HG02973 (cell line): ENCODE measurements at regions not wholly inside any gene's neighbourhood (a gene's known extent, or its start where the extent isn't known, plus 50 kb on each side); places are given as distances from the start of the nearest gene placed in this dataset.

Experiments
- ATAC-seq: cut with Tn5 transposase; IDR thresholded peaks from one replicate; pipeline ENCODE4 v1.9.1; 2021; ENCODE audit warnings: moderate library complexity; ENCODE audit not compliant: unreplicated experiment

DNA sequence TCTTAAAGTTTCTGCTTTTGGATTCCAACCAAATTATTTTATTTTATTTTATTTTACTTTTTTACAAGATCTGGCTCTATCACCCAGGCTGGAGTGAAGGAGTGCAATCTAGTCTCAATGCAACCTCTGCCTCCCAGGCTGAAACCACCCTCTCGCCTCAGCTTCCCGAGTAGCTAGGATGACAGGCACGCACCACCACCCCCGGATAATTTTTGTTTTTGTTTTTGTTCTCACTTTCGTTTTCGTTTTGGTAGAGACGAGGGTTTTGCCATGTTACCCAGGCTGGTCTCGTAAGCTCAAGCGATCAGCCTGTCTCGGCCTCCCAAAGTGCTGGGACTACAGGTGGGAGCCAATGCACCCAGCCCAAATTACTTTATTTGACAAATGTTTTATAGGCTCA, 219.8 kb downstream of the ETS1 start:
- no peak for ATAC-seq

DNA sequence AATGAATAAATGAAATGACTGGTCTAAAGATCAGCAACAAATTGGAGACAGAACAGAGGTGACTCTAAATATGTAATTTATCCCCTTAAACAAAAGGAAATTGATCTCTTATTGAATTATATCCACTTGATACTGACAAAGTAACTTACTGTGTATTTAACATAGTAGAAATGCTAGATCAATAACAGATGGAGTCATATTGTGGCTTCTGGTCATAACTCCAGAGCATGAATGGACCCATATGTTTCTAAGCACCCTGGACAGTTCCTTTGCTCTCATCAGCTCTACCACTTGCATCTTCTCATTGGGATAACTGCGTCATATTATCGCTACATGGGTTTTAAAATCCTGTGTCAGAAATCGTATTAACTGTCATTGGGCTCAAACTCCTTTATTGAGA, 222.3 kb downstream of the ETS1 start:
- no peak for ATAC-seq

DNA sequence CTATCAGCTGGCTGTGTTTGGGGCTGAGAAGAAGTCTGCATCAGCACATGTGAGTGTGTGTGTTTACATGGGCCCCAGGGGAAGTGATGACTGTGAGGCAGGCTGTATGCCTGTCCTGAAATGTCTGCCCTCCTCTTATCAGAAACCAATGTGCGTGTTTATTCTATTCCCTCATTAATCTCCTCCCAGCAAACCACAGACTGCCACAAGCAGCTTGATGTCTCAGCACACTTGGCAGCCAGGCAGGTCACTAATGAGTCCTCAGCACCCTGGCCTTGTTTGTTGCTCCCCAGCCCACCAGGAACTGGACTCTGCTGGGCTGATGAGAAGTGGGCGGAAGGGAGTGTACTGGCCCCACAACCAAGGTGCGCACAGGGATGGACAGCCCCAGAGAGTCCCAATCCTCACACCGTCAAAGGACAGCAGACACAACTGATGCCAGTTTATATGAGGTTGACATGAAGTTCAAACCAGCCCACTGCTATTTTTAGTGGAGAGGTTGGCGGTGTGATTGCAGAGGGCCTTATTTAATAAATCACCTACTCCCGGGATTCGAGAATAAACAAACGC, 225.8 kb downstream of the ETS1 start:
- ATAC-seq, result no peak

DNA sequence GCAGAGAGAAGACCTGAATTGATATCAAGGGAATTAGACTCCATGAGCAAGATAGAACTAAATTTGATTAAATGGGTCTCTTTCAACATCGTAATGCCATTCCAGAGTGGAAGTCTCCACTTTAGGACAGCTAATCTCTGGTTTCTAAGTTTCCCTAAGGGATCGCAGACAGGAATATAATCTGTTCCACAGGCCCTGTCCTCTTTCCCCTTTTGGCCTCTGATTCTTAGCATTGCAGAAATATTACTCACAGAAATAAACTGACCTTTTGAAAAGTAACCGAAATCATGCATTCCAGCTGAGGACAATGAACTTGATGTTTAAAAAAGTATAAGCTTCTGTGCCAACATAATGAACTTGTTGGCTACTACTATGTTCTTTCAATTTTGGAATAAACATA, 227.8 kb downstream of the ETS1 start:
- no peak for ATAC-seq

DNA sequence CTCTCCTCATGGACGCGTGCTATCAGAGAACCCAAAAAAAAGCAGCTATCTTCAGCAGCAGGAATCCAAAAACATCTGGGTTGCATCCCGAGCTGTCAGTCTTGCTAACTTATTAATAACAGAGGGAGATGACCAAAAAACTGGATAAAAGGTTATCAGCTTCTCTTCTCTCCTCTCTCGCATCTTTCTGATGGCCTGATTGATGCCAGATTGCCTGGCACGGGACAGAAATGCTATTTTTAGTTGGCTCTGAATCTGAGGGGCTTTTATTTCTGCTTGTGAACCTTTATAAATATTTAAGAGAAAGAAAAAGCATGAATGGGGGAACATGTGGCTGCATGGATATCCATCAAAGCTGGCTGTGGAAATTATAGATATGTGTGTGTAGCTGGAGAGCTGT, 230.3 kb downstream of the ETS1 start:
- no peak for ATAC-seq

DNA sequence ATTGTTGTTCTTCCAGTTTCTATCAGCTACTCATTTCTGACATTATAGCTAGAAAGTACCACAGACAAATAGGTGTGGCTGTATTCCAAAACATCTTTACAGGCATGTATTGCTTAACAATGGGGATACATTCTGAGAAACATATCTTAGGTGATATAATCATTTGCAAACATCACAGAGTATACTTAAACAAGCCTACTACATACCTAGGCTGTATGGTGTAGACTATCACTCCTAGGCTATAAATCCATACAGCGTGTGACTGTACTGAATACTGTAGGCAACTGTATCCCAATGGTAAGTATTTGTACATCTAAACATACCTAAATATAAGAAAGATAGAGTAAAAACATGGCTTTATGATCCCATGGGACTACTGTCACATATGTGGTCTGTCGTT, 231.8 kb downstream of the ETS1 start:
- ATAC-seq, result no peak

DNA sequence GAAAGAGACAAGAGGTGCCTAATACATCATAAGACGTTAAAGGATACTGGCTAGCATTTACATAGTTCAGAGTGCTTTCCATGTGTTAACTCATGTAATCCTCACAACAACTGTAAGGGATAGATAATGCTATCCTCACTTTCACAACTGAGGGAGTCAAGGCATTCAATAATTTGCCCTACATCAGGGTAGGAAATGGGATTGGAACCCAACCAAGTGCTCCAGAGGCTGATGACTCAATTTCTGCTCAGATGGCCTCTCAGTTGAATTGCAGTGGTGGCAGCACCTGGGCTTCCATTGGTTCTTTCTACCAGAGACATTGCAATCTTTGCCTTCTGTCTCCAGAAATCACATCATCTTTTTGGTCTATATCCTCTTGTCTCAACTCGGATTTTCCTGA, 232.9 kb downstream of the ETS1 start:
- ATAC-seq, result no peak

DNA sequence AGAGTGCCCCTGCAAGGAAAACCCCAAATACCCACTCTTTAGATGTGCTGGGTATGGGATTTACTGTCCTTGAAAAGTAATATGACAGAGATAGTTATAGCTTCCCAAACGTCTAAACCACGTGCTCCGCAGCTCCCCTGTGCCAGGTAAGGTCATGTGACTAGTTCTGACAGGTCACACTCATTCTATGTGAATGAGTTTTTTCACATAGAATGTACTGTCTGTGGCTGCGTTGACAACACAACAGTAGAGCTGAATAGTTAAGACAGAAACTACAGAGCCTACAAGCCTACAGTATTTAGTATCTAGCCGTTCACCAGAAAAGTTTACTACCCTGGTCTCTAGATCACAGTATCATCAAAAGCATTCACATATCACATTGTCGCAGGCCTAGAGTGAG, 236.2 kb downstream of the ETS1 start:
- ATAC-seq, result no peak

DNA sequence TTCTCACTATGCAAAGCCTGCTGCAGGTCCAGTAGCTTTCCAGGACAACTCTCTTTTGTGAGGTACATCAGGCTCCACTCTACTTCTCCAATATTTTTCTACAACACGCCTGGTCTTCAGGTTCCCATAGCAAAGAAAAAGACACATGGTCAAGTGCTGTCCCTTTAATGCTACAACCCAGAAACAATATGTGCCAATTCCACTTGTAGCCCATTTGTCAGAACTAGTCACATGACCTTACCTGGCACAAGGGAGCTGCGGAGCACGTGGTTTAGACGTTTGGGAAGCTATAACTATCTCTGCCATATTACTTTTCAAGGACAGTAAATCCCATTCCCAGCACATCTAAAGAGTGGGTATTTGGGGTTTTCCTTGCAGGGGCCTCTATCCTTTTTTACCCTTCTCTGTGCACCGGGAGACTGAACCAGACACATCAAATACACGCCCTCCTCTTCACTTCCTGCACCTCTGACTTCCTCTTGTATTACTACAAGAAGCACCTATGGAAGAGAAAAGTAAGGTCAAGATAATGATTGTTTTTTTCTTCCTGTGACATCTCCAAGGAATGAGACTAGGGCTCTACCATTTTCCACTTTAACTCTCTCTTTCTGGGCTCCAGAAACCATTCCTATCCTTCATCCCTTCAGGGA, 237.6 kb downstream of the ETS1 start:
- ATAC-seq, result no peak

DNA sequence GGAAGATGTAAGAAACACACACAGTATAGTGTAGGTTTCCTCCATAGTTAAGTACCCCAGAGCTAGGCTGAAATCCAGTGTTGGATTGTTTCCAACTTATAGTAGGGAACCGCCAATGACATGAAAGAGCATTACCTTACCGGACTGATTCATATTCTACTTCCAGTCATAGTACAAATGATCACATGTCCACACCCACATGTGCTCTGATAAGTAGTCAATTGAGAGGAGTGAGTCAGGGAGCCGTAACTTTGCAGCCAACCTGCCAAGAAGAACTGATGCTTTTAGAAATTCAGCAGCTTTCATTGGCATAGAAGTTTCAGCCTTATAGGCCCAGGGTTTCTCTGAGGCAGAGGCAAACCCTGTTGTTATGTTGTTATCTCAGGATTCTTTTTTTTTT, 240.6 kb downstream of the ETS1 start:
- no peak for ATAC-seq

DNA sequence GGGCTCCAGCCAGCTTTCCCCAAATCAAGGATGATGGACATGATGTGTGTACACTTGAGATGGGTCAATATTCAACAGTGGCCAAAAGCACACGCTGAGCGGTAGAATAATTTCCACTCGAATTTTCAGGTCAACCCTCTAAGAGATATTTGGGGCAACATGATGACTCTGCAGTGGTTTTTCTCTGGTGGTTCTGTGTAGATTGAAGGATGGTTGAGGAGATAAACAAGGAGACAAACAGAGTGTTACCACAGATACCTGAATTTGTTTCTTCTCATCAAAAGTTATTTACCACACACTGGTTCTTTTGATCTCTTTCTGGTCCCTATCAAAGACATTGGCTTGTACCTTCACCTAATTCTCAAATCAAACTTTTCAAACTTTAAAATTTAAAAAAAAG, 242.0 kb downstream of the ETS1 start:
- no peak for ATAC-seq

DNA sequence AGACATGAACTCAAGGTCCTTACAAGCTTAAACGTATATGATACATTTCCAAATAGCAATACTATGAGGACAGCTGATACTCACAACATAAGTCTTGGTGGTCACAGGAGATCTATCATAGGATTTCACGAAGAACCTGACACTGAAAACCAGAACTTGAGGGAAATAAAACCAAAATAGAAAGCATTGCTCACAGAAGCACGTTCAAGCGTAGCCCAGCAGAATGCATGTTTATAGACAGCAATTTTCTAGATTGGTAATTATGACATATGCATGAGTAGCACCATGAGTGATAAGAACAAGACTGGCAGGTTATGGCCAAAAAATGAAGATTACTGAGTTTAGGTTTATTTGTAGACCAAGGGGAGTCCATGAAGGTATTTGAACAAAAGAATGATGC, 243.5 kb downstream of the ETS1 start:
- ATAC-seq, result no peak

DNA sequence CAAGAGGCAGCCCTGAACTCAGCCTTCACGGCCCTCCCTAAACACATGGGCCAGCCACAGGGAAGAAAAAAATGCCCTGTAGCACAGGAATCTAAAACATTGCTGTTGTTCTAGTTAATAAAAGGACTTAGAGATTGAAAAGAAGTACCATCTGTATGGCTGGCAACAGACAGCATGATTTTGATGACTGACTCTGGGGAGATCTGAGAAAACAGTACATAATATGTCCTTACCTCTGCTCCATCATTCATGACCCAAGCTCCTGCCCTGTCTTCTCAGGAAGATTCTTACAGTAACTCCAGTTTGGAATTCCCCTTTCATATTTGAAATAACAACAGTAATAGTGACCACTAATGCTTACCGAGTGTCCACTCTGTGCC, 244.2 kb downstream of the ETS1 start:
- no peak for ATAC-seq

DNA sequence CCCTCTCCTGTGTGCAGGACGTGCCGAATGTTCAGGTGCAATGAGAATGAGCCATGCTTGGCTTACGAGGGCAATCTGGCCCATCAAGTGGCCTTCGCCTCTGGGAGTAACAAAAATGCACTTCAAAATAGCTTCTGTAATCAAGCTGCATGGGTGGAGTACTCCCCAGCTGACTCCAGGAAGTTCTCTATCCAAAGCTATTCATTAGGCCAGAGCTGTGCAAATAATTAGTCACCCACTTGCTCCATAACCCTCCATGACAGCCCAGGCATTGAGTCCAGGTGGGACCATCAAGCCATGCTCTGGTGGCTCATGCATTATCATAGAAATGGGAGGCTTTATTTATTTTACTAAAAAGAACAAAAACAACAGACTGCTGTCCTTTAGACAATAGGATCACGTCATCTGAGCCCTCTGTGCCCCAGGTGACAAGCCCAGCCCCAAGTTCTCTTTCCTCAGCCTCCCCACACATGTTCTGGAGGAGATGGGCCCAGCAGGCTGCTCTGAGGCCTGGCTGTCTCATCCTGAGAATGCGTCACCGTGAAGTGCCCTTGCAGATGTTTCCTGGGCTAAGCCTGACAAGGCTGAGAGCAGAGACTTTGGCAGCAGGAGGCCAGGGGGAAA, 244.7 kb downstream of the ETS1 start:
- ATAC-seq, result peak; percentile 89

DNA sequence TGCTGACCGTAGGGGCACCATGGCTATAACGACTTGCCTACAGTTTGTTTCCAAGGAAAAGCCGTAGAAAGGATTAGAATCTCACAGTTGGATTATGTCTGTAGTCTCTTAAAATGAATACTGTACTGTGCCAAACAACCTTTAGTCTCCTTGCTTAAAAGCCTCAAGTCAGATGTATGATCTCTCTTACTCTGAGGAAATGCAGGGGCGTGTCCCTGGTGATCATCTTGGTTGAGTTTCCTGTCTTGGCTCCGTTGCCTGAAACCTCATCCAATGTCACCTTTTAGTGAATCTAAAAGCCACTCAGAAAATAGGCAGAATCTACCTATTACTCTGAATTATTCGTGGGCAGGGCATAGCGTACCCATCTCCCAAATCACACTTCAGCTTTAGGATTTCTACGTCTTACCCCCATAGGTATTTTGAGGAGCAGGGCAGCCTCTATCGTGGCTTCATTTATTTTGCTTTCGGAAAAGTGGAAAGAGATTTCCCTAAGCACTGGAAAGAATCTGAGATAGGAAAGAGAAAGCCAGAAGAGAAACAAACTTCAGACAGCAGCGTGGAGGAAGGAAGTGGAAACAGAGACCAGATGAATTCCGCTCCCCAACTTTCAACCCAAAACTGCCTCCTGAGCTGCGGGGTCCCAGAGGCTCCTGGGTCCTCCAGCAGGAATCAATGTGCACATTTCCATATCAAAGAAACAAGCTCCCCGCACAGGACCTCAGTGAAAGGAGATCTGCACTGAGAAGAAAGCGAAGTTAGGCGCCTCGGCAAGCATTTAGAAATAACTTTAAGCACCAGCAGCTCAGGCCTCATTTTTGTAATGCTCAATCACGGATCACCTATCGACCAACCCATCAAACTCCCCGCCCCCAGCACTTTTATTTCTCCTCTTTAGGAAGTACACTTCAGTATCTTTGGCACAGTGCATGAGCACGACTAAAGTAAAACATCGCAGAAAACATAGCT, 245.8 kb downstream of the ETS1 start:
- no peak for ATAC-seq

DNA sequence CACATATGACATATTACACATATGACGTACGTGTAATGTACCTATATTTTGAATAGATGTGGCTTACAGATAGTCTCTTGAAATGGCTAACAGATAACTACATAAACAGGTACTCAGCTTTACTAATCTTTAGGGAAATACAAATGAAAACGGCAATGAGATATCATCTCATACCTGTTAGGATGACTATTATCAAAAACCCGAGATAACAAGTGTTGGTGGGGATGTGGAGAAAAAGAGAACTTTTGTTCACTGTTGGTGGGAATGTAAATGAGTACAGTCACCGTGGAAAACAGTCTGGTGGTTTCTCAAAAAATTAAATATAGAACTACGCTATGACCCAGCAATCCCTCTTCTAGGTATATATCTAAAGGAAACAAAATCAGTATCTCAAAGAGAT, 247.6 kb downstream of the ETS1 start:
- ATAC-seq, result no peak

DNA sequence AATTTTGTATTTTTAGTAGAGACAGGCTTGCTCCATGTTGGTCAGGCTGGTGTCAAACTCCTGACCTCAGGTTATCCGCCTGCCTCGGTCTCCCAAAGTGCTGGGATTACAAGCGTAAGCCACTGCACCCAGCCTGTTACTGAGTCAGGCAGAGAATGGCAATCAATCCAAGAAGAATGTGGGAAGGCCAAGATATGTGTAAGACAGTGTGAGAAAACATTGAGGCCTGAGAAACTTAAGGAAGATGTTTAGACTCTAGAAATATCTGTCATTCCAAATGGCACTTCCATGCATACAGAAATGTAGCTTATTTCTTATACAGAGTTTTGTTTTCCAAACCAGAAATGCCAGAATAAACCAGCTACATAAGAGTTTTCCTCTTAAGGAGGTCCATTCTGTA, 248.5 kb downstream of the ETS1 start:
- no peak for ATAC-seq

DNA sequence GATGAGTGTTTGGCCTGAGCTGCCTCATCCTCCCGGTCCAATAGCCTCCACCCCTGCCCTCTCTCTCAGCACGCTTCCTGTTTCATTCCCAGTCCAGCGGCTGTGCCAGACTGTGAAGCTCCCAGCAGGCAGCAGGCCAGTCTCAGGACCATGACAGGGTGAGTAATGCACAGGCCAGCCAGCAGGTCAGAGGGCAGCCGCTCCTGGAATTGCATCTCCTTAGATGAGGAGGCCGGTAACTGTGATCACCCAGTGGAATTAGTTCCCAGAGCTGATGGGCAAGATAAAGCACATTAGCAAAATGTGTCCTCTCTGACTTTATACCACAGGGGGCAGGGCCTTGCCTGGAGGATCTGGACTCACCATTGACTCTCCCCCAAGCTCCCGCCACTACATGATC, 251.2 kb downstream of the ETS1 start:
- no peak for ATAC-seq

DNA sequence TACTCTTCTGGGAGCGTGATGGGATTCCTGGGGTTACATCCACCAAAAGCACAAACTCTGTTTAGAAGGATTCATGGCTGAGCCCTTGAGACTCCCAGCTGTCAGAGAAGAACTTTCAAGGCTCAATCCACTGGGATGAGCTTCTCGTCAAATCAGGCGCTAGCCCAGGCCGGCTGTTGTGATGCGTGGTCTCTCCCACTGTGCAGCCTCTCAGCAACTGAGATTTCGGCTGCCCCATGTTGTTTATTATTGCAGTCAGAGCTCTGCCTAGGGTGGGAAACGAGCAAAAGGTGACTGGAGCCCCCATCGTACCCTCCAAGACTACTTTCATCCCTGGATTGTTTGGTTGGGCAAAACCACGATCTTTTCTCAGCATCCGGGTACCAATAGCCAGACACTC, 251.6 kb downstream of the ETS1 start:
- no peak for ATAC-seq

DNA sequence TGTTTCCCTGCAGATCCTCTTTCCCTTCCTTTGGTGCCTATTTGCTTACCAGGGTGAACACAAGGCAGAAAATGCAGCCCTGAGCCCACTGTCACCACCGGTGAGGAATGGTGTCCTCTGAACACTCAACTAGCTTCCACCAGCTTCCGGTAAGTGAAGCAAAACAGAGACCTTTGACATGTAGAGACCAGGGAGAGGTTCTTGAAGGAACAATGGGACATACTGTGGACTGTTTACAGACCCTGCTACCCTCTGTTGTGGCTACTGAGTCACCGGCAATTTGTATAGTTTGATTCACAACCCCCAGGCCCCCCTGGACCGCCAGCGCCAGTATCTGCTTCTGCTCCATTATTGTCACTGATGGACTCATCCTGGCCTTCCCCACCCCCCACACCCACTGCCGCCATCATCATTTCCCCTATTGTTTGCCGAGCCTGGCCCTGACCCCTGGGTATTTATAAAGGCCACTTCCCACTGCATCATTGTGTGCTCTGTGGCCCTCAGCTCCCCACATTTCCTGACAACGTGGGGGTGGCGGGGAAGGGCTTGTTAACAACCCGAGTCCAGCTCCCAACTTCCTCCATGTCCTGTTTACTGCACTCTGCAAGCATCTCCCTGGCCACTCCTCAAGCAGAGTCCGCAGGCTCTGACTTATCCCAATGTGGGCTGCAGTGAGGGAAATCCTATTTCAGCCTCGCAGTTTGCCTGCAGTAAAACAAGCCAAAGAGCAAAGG, 252.9 kb downstream of the ETS1 start:
- ATAC-seq, result no peak

DNA sequence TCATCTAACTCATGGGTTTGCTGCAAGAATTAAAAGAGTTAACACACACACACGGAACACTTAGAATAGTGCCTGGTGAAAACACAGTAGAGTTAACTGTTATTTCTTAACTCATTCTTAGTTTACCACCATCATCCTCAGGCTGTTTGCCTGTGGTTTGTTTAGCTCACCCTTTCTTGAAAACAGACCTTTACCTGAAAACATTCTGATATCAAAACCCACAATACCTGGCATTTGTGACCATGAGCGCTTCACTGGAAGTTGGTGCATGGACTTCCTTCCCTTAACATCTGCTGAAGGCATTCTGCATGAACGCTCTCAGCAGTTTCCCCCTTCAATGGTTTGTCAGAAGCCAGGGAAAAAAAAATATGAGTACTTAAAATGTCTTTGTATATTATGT, 256.0 kb downstream of the ETS1 start:
- ATAC-seq, result no peak
